Fibroblast of mammary gland (primary cell): ENCODE measurements at regions not wholly inside any gene's neighbourhood (a gene's known extent, or its start where the extent isn't known, plus 50 kb on each side); places are given as distances from the start of the nearest gene placed in this dataset.

ENCODE experiments used
- DNase-seq: peaks from one replicate; pipeline ENCODE4 v3.0.0-alpha.2; 2010; ENCODE audit warnings: low read depth
- H3K4me3 ChIP-seq: 2 replicates; pipeline ENCODE4 v1.5.1; 2011; ENCODE audit warnings: low read depth, mild to moderate bottlenecking, low read length, moderate library complexity; ENCODE audit not compliant: control insufficient read depth
- CTCF ChIP-seq: conservative IDR thresholded peaks from 2 replicates; pipeline ENCODE4 v1.5.1; 2011; ENCODE audit warnings: low read depth, low read length, inconsistent platforms; ENCODE audit not compliant: control insufficient read depth, insufficient read depth

DNA sequence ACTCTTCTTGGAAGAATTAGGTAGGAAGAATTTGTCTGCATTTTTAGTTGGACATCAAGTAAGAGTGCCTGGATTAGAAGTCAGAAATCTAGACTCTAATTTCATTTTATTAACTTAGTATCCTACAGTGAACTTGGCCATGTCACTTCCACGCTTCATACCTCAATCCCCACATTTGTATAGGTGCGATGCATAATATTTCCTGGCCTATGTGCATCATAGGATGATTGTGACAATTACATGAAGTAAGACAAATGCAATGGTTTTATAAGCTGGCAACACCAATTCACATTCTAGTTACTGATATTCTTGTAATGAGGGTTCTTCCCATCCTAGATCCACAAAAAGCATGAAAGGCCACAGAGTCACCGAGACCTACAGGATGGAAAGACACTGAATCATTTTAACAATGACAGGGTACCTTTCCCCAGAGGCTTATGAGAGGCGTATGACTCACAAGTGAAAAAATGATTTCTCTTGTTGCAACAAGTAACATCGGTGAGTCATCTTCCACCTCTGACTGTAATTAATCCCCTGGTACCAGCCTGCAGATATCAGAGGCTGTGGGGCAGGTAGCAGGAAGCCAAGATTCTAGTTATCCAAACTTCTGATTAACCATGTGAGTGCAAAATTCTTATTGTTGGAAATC is 56.0 kb upstream of the OR5AK2 start:
- no peak for TF ChIP-seq CTCF
- peak; percentile 85 for DNase-seq
- no peak overlapping the region for H3K4me3 ChIP-seq

- no peak for DNase-seq
- TF ChIP-seq CTCF: no peak
These were observed 65.6 kb upstream of the OR5AK2 start for GRCh38 chr11:56923116-56923515.

GRCh38 chr11:56922421-56922820 is 66.3 kb upstream of the OR5AK2 start:
- no peak overlapping the region for H3K4me3 ChIP-seq
- TF ChIP-seq CTCF: no peak
- DNase-seq: no peak

More at GRCh38 chr11:56923116-56923515, 65.6 kb upstream of the OR5AK2 start:
- H3K4me3 ChIP-seq: no peak overlapping the region

GRCh38 chr11:56917708-56918400 is 70.9 kb upstream of the OR5AK2 start:
- no peak for TF ChIP-seq CTCF
- DNase-seq: no peak
- no peak overlapping the region for H3K4me3 ChIP-seq

- TF ChIP-seq CTCF: no peak
- DNase-seq: no peak
- no peak overlapping the region for H3K4me3 ChIP-seq
These were observed 72.1 kb upstream of the OR5AK2 start for GRCh38 chr11:56916587-56916986.

DNA sequence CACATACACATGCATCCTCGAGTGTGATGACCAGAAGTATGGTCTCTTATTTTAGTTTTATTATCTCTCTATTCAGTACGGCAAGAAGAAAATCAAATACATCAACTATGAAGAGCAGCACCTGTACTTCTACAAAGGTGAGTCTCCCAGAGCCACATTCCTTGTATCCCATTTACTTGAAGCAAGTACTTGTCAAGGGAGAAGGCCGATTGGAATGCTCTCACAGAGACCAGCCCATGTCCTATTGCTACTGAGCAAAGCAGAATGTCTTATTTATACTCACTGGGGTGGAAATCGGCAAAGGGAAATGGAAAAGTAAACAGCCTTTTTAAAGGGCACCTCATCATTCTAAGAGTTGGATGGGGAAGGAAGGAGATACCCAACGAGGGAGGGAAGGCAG is 72.6 kb upstream of the OR5AK2 start:
- TF ChIP-seq CTCF: no peak
- no peak overlapping the region for H3K4me3 ChIP-seq
- no peak for DNase-seq
